T1000 (cell line): ENCODE measurements at regions not wholly inside any gene's neighbourhood (a gene's known extent, or its start where the extent isn't known, plus 50 kb on each side); places are given as distances from the start of the nearest gene placed in this dataset.

Experiments
- DNase-seq: peaks from one replicate; lab custom pipeline; 2025; ENCODE audit warnings: mixed read lengths; lab: John Stamatoyannopoulos, UW

GRCh38 chr13:24008679-24009078 lies 111.4 kb upstream of the C1QTNF9B start:
- no peak for DNase-seq

- no peak for DNase-seq
These were observed 114.0 kb upstream of the C1QTNF9B start for GRCh38 chr13:24011266-24011665.

GRCh38 chr13:24012648-24013047 lies 115.3 kb upstream of the C1QTNF9B start:
- DNase-seq = no peak

GRCh38 chr13:24013189-24013588 lies 115.9 kb upstream of the C1QTNF9B start:
- no peak for DNase-seq

- DNase-seq = no peak
These were observed 118.7 kb upstream of the C1QTNF9B start for GRCh38 chr13:24016046-24016445.

GRCh38 chr13:24022568-24022967 lies 125.3 kb upstream of the C1QTNF9B start:
- no peak for DNase-seq

GRCh38 chr13:24023073-24023472 lies 125.8 kb upstream of the C1QTNF9B start:
- no peak for DNase-seq

GRCh38 chr13:24027494-24027893 lies 130.2 kb upstream of the C1QTNF9B start:
- no peak for DNase-seq

GRCh38 chr13:24032252-24032651 lies 128.3 kb upstream of the SPATA13 start:
- DNase-seq = no peak

- DNase-seq = no peak
These were observed 127.8 kb upstream of the SPATA13 start for GRCh38 chr13:24032674-24033073.

GRCh38 chr13:24033527-24034302 lies 126.8 kb upstream of the SPATA13 start:
- DNase-seq = no peak

GRCh38 chr13:24035411-24035810 lies 125.1 kb upstream of the SPATA13 start:
- DNase-seq = no peak

- DNase-seq = no peak
These were observed 124.4 kb upstream of the SPATA13 start for GRCh38 chr13:24036115-24036514.

- DNase-seq = peak; percentile 7
These were observed 122.1 kb upstream of the SPATA13 start for GRCh38 chr13:24038405-24038804.

GRCh38 chr13:24038841-24039330 lies 121.6 kb upstream of the SPATA13 start:
- DNase-seq = peak; percentile 5

- DNase-seq = no peak
These were observed 120.7 kb upstream of the SPATA13 start for GRCh38 chr13:24039621-24040475.

GRCh38 chr13:24040835-24041234 lies 119.7 kb upstream of the SPATA13 start:
- no peak for DNase-seq

GRCh38 chr13:24041651-24042225 lies 118.8 kb upstream of the SPATA13 start:
- DNase-seq = no peak

GRCh38 chr13:24042710-24043440 lies 117.6 kb upstream of the SPATA13 start:
- DNase-seq = no peak

- DNase-seq = no peak
These were observed 116.8 kb upstream of the SPATA13 start for GRCh38 chr13:24043590-24044350.

- no peak for DNase-seq
These were observed 114.9 kb upstream of the SPATA13 start for GRCh38 chr13:24045597-24045996.
